KOPT-K1 (cell line): ENCODE measurements at regions not wholly inside any gene's neighbourhood (a gene's known extent, or its start where the extent isn't known, plus 50 kb on each side); places are given as distances from the start of the nearest gene placed in this dataset.

Source experiments
- H3K27ac ChIP-seq: fragments of 200-600 bp; sonication (generic); 2 replicates; pipeline ENCODE4 v1.5.1; 2016; ENCODE audit warnings: antibody characterized with exemption, mild to moderate bottlenecking, low read depth, low read length; ENCODE audit not compliant: poor library complexity, severe bottlenecking
- H3K36me3 ChIP-seq: fragments of 200-600 bp; sonication (generic); 2 replicates; pipeline ENCODE4 v1.5.1; 2017; ENCODE audit warnings: antibody characterized with exemption, mild to moderate bottlenecking, low read length, moderate library complexity; ENCODE audit not compliant: insufficient read depth
- H3K9me3 ChIP-seq: fragments of 200-600 bp; sonication (generic); 2 replicates; pipeline ENCODE4 v1.5.1; 2017; ENCODE audit warnings: antibody characterized with exemption, low read length, mild to moderate bottlenecking; ENCODE audit not compliant: insufficient read depth, poor library complexity, severe bottlenecking

- no peaks in the 10 kb centered on the region for H3K9me3 ChIP-seq
- H3K27ac ChIP-seq = no peak overlapping the region
- no peaks in the 10 kb centered on the region for H3K36me3 ChIP-seq
These were observed 195.2 kb upstream of the CDH4 start for GRCh38 chr20:61056627-61057442.

GRCh38 chr20:61057443-61058121 lies 194.5 kb upstream of the CDH4 start:
- H3K27ac ChIP-seq = no peak overlapping the region
- no peaks in the 10 kb centered on the region for H3K9me3 ChIP-seq
- H3K36me3 ChIP-seq = no peaks in the 10 kb centered on the region

- no peak overlapping the region for H3K27ac ChIP-seq
- H3K36me3 ChIP-seq = no peaks in the 10 kb centered on the region
These were observed 190.1 kb upstream of the CDH4 start for GRCh38 chr20:61061981-61062380.

GRCh38 chr20:61065853-61066252 lies 186.2 kb upstream of the CDH4 start:
- Histone ChIP-seq H3K27ac (no peak overlapping the region), H3K9me3 (no peaks in the 10 kb centered on the region), H3K36me3 (no peaks in the 10 kb centered on the region)

More at GRCh38 chr20:61061981-61062380, 190.1 kb upstream of the CDH4 start:
- no peaks in the 10 kb centered on the region for H3K9me3 ChIP-seq

DNA sequence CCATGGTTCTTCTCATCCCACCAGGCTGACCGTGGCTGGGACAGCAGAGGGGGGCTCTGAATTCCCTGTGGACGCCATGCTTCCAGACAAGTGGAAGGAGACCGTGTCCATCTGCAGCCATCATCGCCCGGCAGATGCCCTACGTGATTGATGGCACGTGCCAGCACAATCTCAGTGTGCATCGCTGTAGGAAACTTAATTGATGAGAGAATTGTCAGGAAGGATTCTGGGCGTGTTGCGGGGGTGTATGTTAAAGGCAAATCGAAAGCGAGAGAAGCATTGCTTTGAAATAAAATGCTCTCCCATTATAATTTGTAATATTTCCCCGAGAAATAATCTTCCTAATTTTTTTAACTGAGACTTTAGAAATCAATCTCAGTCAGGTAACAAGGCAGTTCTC lies 185.5 kb upstream of the CDH4 start:
- Histone ChIP-seq H3K36me3 (no peaks in the 10 kb centered on the region), H3K27ac (no peak overlapping the region)

DNA sequence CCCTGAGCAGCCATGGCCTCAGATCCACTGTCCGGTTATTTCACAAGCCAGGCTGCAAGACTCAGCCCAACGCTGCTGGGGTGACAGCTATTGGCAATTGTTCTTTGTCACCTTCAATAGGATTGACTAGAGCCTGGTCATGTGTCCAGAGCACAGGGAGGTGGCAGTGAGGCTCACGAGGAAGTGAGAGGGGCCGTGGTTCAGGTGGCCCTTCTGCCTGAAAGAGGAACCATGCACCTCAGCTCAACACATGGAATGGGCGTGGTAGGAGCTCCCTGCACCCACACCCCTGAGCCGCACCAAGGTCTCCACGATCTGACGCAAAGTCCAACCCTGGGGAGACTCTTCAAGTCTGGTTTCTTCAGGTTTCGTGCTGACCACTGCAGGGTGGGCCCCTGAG lies 184.8 kb upstream of the CDH4 start:
- Histone ChIP-seq H3K36me3 (no peaks in the 10 kb centered on the region), H3K27ac (no peak overlapping the region)

More for the DNA sequence above, 185.5 kb upstream of the CDH4 start:
- no peaks in the 10 kb centered on the region for H3K9me3 ChIP-seq

GRCh38 chr20:61072398-61072797 lies 179.7 kb upstream of the CDH4 start:
- H3K9me3 ChIP-seq = peaks cover 4% of the 10 kb centered on the region
- H3K27ac ChIP-seq = no peak overlapping the region
- no peaks in the 10 kb centered on the region for H3K36me3 ChIP-seq

More for the DNA sequence above, 184.8 kb upstream of the CDH4 start:
- H3K9me3 ChIP-seq = no peaks in the 10 kb centered on the region

DNA sequence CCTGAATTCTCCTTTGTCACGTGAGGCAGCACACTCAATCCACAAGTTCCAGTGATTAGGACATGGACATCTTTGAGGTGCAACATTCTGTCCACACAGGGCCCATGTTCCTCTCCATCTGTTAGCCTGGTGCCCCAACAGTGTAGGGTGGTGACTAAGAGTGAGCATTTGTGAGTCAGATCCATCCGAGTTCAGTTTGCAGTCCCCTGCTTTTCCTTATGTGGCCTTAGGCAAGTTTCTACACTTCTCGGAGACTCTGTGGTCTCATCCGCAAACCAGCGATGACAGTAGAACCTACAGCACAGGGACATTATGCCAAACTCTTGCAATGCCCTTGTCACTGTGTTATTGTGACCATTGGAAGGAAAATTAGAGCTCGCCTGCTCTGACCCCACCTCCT lies 178.7 kb upstream of the CDH4 start:
- Histone ChIP-seq H3K9me3 (peaks cover 9% of the 10 kb centered on the region), H3K36me3 (no peaks in the 10 kb centered on the region)

DNA sequence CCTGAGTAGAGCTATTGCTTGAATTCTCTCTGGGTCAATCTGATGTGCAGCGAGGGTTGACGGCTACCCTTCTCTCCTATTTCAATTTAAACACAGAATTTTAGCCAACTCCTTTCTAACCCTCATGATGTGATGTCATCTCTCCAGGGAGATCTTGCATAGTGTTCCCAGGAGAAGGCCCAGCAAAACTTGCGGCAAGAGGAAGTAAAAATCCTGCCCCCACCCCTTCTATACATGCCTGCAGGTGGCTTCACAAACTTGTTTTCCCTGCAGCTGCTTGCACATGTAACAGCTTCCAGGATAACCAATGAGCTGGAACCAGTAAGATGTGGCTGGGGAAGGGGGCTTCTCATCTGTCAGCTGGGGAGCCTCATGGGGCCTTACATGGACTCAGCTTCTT lies 169.3 kb upstream of the CDH4 start:
- peaks cover 29% of the 10 kb centered on the region for H3K9me3 ChIP-seq
- no peak overlapping the region for H3K27ac ChIP-seq
- no peaks in the 10 kb centered on the region for H3K36me3 ChIP-seq

More for the DNA sequence above, 178.7 kb upstream of the CDH4 start:
- H3K27ac ChIP-seq = no peak overlapping the region

DNA sequence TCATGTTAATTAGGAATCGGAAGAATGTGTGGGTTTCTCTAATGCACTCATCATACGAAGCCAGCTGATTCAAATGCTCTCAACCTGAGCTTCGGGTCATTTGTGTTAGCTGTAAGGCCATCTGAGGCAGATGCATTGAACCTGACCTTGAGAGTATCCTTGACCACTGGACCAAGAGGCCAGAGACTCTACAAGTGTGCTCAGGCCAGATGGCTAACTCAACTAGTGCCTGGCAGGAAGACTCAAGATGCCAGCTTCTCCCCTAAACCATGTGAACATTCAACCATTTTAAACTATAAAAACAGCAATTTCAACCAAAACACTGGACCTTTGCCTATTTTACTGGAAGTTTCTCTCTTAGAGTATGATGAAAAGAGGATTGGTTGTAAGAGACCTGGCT lies 168.6 kb upstream of the CDH4 start:
- H3K9me3 ChIP-seq = peaks cover 27% of the 10 kb centered on the region

GRCh38 chr20:61086031-61086430 lies 166.0 kb upstream of the CDH4 start:
- Histone ChIP-seq H3K9me3 (peaks cover 26% of the 10 kb centered on the region), H3K36me3 (no peaks in the 10 kb centered on the region), H3K27ac (no peak overlapping the region)

More for the DNA sequence above, 168.6 kb upstream of the CDH4 start:
- Histone ChIP-seq H3K36me3 (no peaks in the 10 kb centered on the region), H3K27ac (no peak overlapping the region)

DNA sequence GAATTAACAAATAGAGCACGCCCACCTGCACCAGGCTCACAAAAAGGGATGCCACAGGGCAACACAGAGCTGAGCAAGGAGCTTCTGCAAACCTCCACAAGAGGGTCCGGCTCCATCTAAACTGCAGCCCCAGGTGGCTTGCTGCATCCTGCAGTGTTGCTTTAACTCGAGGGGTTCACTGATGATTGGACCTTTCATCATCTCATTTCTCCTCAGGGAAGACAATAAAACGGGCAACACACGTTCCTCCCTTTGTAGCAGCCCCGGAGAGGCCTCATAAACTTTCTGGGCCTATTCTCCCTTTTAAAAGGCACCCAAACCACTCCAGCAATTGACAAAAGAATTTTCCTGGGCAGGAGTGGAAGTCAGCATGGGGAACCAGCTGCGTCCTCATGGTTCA lies 161.5 kb upstream of the CDH4 start:
- Histone ChIP-seq H3K36me3 (no peaks in the 10 kb centered on the region), H3K27ac (no peak overlapping the region), H3K9me3 (peaks cover 30% of the 10 kb centered on the region)

GRCh38 chr20:61092251-61092650 lies 159.8 kb upstream of the CDH4 start:
- Histone ChIP-seq H3K36me3 (no peaks in the 10 kb centered on the region), H3K9me3 (peaks cover 33% of the 10 kb centered on the region), H3K27ac (no peak overlapping the region)

- H3K36me3 ChIP-seq = no peaks in the 10 kb centered on the region
- H3K27ac ChIP-seq = no peak overlapping the region
- peaks cover 33% of the 10 kb centered on the region for H3K9me3 ChIP-seq
These were observed 157.5 kb upstream of the CDH4 start for GRCh38 chr20:61094581-61094980.

- H3K27ac ChIP-seq = no peak overlapping the region
These were observed 155.6 kb upstream of the CDH4 start for GRCh38 chr20:61096463-61096862.

DNA sequence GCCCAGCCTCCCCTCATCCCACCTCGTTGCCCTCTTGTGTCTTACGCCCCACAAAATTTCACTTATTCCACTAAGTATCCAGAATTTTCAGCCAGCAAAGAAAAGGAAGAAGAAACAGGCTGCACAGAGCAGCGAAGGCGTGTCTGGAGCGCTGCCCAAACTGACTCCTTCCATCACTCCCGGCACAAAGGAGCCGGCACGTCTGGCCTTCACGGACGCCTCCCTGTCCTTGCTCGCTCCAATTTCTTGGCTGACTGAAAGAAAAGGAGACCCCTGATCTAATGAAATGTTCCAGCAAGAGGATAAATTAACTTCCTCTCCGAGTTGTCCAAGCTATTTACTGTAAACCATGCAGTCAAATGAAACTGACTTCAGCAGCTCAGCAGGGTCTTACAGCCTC lies 152.3 kb upstream of the CDH4 start:
- H3K36me3 ChIP-seq = no peaks in the 10 kb centered on the region

More at GRCh38 chr20:61096463-61096862, 155.6 kb upstream of the CDH4 start:
- Histone ChIP-seq H3K9me3 (peaks cover 37% of the 10 kb centered on the region), H3K36me3 (no peaks in the 10 kb centered on the region)

More for the DNA sequence above, 152.3 kb upstream of the CDH4 start:
- H3K9me3 ChIP-seq = peaks cover 23% of the 10 kb centered on the region
- H3K27ac ChIP-seq = no peak overlapping the region
